IPS-20b (cell line): ENCODE measurements at regions not wholly inside any gene's neighbourhood (a gene's known extent, or its start where the extent isn't known, plus 50 kb on each side); places are given as distances from the start of the nearest gene placed in this dataset.

Experiments
- H3K27ac ChIP-seq: one replicate; pipeline ENCODE4 v1.5.1; 2013; ENCODE audit warnings: low read length
- H3K27me3 ChIP-seq: 2 replicates; pipeline ENCODE4 v1.6.1; 2013; ENCODE audit warnings: mild to moderate bottlenecking, low read length, inconsistent platforms; ENCODE audit not compliant: insufficient read depth
- H3K36me3 ChIP-seq: 2 replicates; pipeline ENCODE4 v1.6.1; 2013; ENCODE audit warnings: low read depth, mild to moderate bottlenecking, inconsistent platforms, low read length, moderate library complexity; ENCODE audit not compliant: insufficient read depth
- H3K4me1 ChIP-seq: 2 replicates; pipeline ENCODE4 v1.6.1; 2013; ENCODE audit warnings: mild to moderate bottlenecking, control low read depth, inconsistent platforms, low read length, moderate library complexity; ENCODE audit not compliant: insufficient read depth
- H3K4me3 ChIP-seq: 2 replicates; pipeline ENCODE4 v1.5.1; 2013; ENCODE audit warnings: mild to moderate bottlenecking, low read length, inconsistent platforms
- H3K9ac ChIP-seq: 2 replicates; pipeline ENCODE4 v1.6.1; 2013; ENCODE audit warnings: low read depth, mild to moderate bottlenecking, inconsistent platforms, low read length, moderate library complexity
- H3K9me3 ChIP-seq: 2 replicates; pipeline ENCODE4 v1.6.1; 2013; ENCODE audit warnings: mild to moderate bottlenecking, low read depth, low read length, inconsistent platforms; ENCODE audit not compliant: insufficient read depth

GRCh38 chr17:27069842-27070508 is 223.9 kb upstream of the WSB1 start:
- no peaks in the 10 kb centered on the region for H3K27me3 ChIP-seq
- H3K9me3 ChIP-seq: peaks cover 96% of the 10 kb centered on the region
- no peaks in the 10 kb centered on the region for H3K4me1 ChIP-seq
- H3K27ac ChIP-seq: no peak overlapping the region
- H3K9ac ChIP-seq: no peak overlapping the region
- H3K4me3 ChIP-seq: no peak overlapping the region
- no peaks in the 10 kb centered on the region for H3K36me3 ChIP-seq

GRCh38 chr17:27070836-27071235 is 223.1 kb upstream of the WSB1 start:
- Histone ChIP-seq H3K27me3 (no peaks in the 10 kb centered on the region), H3K9me3 (peaks cover 96% of the 10 kb centered on the region), H3K9ac (no peak overlapping the region), H3K27ac (no peak overlapping the region), H3K4me3 (no peak overlapping the region), H3K4me1 (no peaks in the 10 kb centered on the region), H3K36me3 (no peaks in the 10 kb centered on the region)

- Histone ChIP-seq H3K36me3 (no peaks in the 10 kb centered on the region), H3K27me3 (no peaks in the 10 kb centered on the region), H3K9ac (no peak overlapping the region), H3K27ac (no peak overlapping the region), H3K4me1 (no peaks in the 10 kb centered on the region), H3K9me3 (peaks cover 99% of the 10 kb centered on the region), H3K4me3 (no peak overlapping the region)
Observed at GRCh38 chr17:27072885-27073284, 221.0 kb upstream of the WSB1 start.

GRCh38 chr17:27076814-27077213 is 217.1 kb upstream of the WSB1 start:
- Histone ChIP-seq H3K36me3 (no peaks in the 10 kb centered on the region), H3K27ac (no peak overlapping the region), H3K4me1 (no peaks in the 10 kb centered on the region), H3K9me3 (peaks cover 93% of the 10 kb centered on the region), H3K4me3 (no peak overlapping the region), H3K27me3 (no peaks in the 10 kb centered on the region), H3K9ac (no peak overlapping the region)

GRCh38 chr17:27078296-27078695 is 215.6 kb upstream of the WSB1 start:
- H3K4me1 ChIP-seq: no peaks in the 10 kb centered on the region
- no peak overlapping the region for H3K4me3 ChIP-seq
- H3K36me3 ChIP-seq: no peaks in the 10 kb centered on the region
- H3K9ac ChIP-seq: no peak overlapping the region
- no peaks in the 10 kb centered on the region for H3K27me3 ChIP-seq
- H3K9me3 ChIP-seq: peaks cover 93% of the 10 kb centered on the region
- no peak overlapping the region for H3K27ac ChIP-seq

GRCh38 chr17:27079660-27080059 is 214.3 kb upstream of the WSB1 start:
- no peak overlapping the region for H3K9ac ChIP-seq
- no peaks in the 10 kb centered on the region for H3K36me3 ChIP-seq
- H3K4me3 ChIP-seq: no peak overlapping the region
- no peaks in the 10 kb centered on the region for H3K4me1 ChIP-seq
- H3K9me3 ChIP-seq: peaks cover 93% of the 10 kb centered on the region
- no peaks in the 10 kb centered on the region for H3K27me3 ChIP-seq
- H3K27ac ChIP-seq: no peak overlapping the region

- Histone ChIP-seq H3K4me3 (no peak overlapping the region), H3K27me3 (no peaks in the 10 kb centered on the region), H3K9ac (no peak overlapping the region), H3K27ac (no peak overlapping the region), H3K4me1 (no peaks in the 10 kb centered on the region), H3K36me3 (no peaks in the 10 kb centered on the region), H3K9me3 (peaks cover 92% of the 10 kb centered on the region)
Observed at GRCh38 chr17:27081002-27081638, 212.8 kb upstream of the WSB1 start.

GRCh38 chr17:27082023-27082774 is 211.7 kb upstream of the WSB1 start:
- H3K9ac ChIP-seq: no peak overlapping the region
- H3K27ac ChIP-seq: no peak overlapping the region
- H3K9me3 ChIP-seq: peaks cover 92% of the 10 kb centered on the region
- no peaks in the 10 kb centered on the region for H3K27me3 ChIP-seq
- no peak overlapping the region for H3K4me3 ChIP-seq
- H3K36me3 ChIP-seq: no peaks in the 10 kb centered on the region
- H3K4me1 ChIP-seq: no peaks in the 10 kb centered on the region

- no peaks in the 10 kb centered on the region for H3K4me1 ChIP-seq
- H3K9ac ChIP-seq: no peak overlapping the region
- no peaks in the 10 kb centered on the region for H3K36me3 ChIP-seq
- no peak overlapping the region for H3K4me3 ChIP-seq
- peaks cover 89% of the 10 kb centered on the region for H3K9me3 ChIP-seq
- H3K27me3 ChIP-seq: no peaks in the 10 kb centered on the region
- no peak overlapping the region for H3K27ac ChIP-seq
Observed at GRCh38 chr17:27082775-27083154, 211.1 kb upstream of the WSB1 start.

GRCh38 chr17:27083408-27084185 is 210.3 kb upstream of the WSB1 start:
- H3K9me3 ChIP-seq: peaks cover 89% of the 10 kb centered on the region
- no peaks in the 10 kb centered on the region for H3K36me3 ChIP-seq
- no peaks in the 10 kb centered on the region for H3K27me3 ChIP-seq
- no peak overlapping the region for H3K4me3 ChIP-seq
- H3K9ac ChIP-seq: no peak overlapping the region
- H3K27ac ChIP-seq: no peak overlapping the region
- no peaks in the 10 kb centered on the region for H3K4me1 ChIP-seq

- Histone ChIP-seq H3K9me3 (peaks cover 92% of the 10 kb centered on the region), H3K27ac (no peak overlapping the region), H3K36me3 (no peaks in the 10 kb centered on the region), H3K9ac (no peak overlapping the region), H3K4me1 (no peaks in the 10 kb centered on the region), H3K4me3 (no peak overlapping the region), H3K27me3 (no peaks in the 10 kb centered on the region)
Observed at GRCh38 chr17:27085517-27085916, 208.4 kb upstream of the WSB1 start.
